ENCODE measurements at regions not wholly inside any gene's neighbourhood (a gene's known extent, or its start where the extent isn't known, plus 50 kb on each side); places are given as distances from the start of the nearest gene placed in this dataset.

GRCh38 chr5:74072646-74073045 is 446.6 kb downstream of the ARHGEF28 start:
- WGBS, 3 donors, result 85 to 94% (median 93%) methylated on average over 1 of the region's 1 CpG
- TF ChIP-seq CTCF (IDR thresholded peaks at IDR 0.05) (no peak), EP300 (IDR thresholded peaks at IDR 0.05) (no peak), POLR2A (IDR thresholded peaks at IDR 0.05) (no peak)
- Histone ChIP-seq H3K36me3 (no peaks in the 10 kb centered on the region), H3K27me3 (no peaks in the 10 kb centered on the region), H3K9me3 (no peaks in the 10 kb centered on the region), H3K4me1 (ENCODE audit: insufficient read depth) (no peaks in the 10 kb centered on the region), H3K27ac (no peak overlapping the region), H3K4me3 (no peak overlapping the region)
- no peak for DNase-seq
- intact Hi-C loops (cut with DNase I), result no loop called here

GRCh38 chr5:74070766-74071165 is 444.8 kb downstream of the ARHGEF28 start:
- Histone ChIP-seq H3K36me3 (no peaks in the 10 kb centered on the region), H3K4me1 (ENCODE audit: insufficient read depth) (peaks cover 6% of the 10 kb centered on the region), H3K27me3 (no peaks in the 10 kb centered on the region), H3K9me3 (no peaks in the 10 kb centered on the region), H3K4me3 (no peak overlapping the region), H3K27ac (no peak overlapping the region)
- 88 to 96% (median 96%) methylated on average over 3 of the region's 3 CpGs for WGBS, 3 donors
- intact Hi-C loops (cut with DNase I), result no loop called here
- no peak for DNase-seq
- TF ChIP-seq POLR2A (IDR thresholded peaks at IDR 0.05) (no peak), CTCF (IDR thresholded peaks at IDR 0.05) (no peak), EP300 (IDR thresholded peaks at IDR 0.05) (no peak)

GRCh38 chr5:74069741-74070140 is 443.7 kb downstream of the ARHGEF28 start:
- intact Hi-C loops (cut with DNase I), result no loop called here
- DNase-seq, result no peak
- Histone ChIP-seq H3K36me3 (no peaks in the 10 kb centered on the region), H3K4me3 (no peak overlapping the region), H3K27ac (no peak overlapping the region), H3K9me3 (no peaks in the 10 kb centered on the region), H3K27me3 (no peaks in the 10 kb centered on the region), H3K4me1 (ENCODE audit: insufficient read depth) (peaks cover 6% of the 10 kb centered on the region)
- TF ChIP-seq POLR2A (IDR thresholded peaks at IDR 0.05) (no peak), EP300 (IDR thresholded peaks at IDR 0.05) (no peak), CTCF (IDR thresholded peaks at IDR 0.05) (no peak)
- WGBS, 3 donors, result 85 to 97% (median 96%) methylated on average over 4 of the region's 4 CpGs

- H3K36me3 ChIP-seq, result no peaks in the 10 kb centered on the region
- WGBS, 3 donors, result 45 to 49% (median 48%) methylated on average over 5 of the region's 5 CpGs
These were observed 441.9 kb downstream of the ARHGEF28 start for GRCh38 chr5:74067748-74068541.

More at GRCh38 chr5:74067748-74068541, 441.9 kb downstream of the ARHGEF28 start:
- Histone ChIP-seq H3K27ac (peak overlapping the region in 1 of 2 donors; percentile 56), H3K4me1 (ENCODE audit: insufficient read depth) (peaks cover 8% of the 10 kb centered on the region), H3K9me3 (no peaks in the 10 kb centered on the region), H3K27me3 (no peaks in the 10 kb centered on the region), H3K4me3 (no peak overlapping the region)
- no peak for TF ChIP-seq EP300 (IDR thresholded peaks at IDR 0.05)
- no peak for TF ChIP-seq POLR2A (IDR thresholded peaks at IDR 0.05)
- no peak for TF ChIP-seq CTCF (IDR thresholded peaks at IDR 0.05)
- intact Hi-C loops (cut with DNase I), result no loop called here
- DNase-seq, result no peak

Measured in ovary (tissue), 7 donors.